ENCODE measurements at regions not wholly inside any gene's neighbourhood (a gene's known extent, or its start where the extent isn't known, plus 50 kb on each side); places are given as distances from the start of the nearest gene placed in this dataset.

DNA sequence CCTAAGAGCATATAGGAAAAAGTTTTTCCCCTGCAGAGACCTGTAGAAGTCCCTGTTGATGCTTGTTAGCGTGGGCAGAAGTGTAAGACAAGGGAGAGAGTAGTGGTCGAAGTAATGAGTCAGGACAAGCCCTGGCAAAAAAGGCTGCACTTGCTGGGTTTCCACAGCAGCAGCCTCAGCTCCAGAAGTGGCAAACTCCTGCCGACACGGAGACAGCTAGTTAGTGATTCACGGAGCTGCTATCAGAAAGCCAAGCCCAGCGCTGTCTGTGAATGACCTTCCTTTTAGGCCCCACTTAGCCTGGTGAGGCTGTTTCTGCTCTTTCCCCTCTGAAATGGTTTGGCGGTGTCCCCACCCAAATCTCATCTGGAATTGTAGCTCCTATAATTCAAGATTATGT lies 109.1 kb downstream of the FAM50B start:
- TF ChIP-seq, protein P1, sequence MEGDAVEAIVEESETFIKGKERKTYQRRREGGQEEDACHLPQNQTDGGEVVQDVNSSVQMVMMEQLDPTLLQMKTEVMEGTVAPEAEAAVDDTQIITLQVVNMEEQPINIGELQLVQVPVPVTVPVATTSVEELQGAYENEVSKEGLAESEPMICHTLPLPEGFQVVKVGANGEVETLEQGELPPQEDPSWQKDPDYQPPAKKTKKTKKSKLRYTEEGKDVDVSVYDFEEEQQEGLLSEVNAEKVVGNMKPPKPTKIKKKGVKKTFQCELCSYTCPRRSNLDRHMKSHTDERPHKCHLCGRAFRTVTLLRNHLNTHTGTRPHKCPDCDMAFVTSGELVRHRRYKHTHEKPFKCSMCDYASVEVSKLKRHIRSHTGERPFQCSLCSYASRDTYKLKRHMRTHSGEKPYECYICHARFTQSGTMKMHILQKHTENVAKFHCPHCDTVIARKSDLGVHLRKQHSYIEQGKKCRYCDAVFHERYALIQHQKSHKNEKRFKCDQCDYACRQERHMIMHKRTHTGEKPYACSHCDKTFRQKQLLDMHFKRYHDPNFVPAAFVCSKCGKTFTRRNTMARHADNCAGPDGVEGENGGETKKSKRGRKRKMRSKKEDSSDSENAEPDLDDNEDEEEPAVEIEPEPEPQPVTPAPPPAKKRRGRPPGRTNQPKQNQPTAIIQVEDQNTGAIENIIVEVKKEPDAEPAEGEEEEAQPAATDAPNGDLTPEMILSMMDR (IDR thresholded peaks at IDR 0.05; ENCODE audit: low read depth, low read length), result no peak
- TF ChIP-seq, protein P2, sequence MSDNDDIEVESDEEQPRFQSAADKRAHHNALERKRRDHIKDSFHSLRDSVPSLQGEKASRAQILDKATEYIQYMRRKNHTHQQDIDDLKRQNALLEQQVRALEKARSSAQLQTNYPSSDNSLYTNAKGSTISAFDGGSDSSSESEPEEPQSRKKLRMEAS (IDR thresholded peaks at IDR 0.05; ENCODE audit: low read depth, low read length), result no peak
- TF ChIP-seq POLR2A (IDR thresholded peaks at IDR 0.05; ENCODE audit: extremely low read depth, insufficient read length) (no peak), MYC (IDR thresholded peaks at IDR 0.05; ENCODE audit: low read depth, low read length) (no peak)
